GM12865 (cell line): ENCODE measurements at regions not wholly inside any gene's neighbourhood (a gene's known extent, or its start where the extent isn't known, plus 50 kb on each side); places are given as distances from the start of the nearest gene placed in this dataset.

Source experiments
- DNase-seq: peaks from one replicate; pipeline ENCODE4 v3.0.0; 2010; ENCODE audit warnings: low read depth
- H3K4me3 ChIP-seq: 2 replicates; pipeline ENCODE4 v1.5.1; 2011; ENCODE audit warnings: mild to moderate bottlenecking, low read depth, low read length, control low read depth
- CTCF ChIP-seq: IDR thresholded peaks from 2 replicates; pipeline ENCODE4 v1.5.1; 2011; ENCODE audit warnings: low read length, control low read depth, low read depth, inconsistent platforms; ENCODE audit not compliant: insufficient read depth; ENCODE audit errors: missing control alignments

- H3K4me3 ChIP-seq = no peak overlapping the region
- no peak for TF ChIP-seq CTCF
- DNase-seq = no peak
These were observed 107.0 kb upstream of the NUDT12 start for GRCh38 chr5:103669615-103670014.

- DNase-seq = no peak
- no peak overlapping the region for H3K4me3 ChIP-seq
- TF ChIP-seq CTCF = no peak
These were observed 105.7 kb upstream of the NUDT12 start for GRCh38 chr5:103668281-103668680.

DNA sequence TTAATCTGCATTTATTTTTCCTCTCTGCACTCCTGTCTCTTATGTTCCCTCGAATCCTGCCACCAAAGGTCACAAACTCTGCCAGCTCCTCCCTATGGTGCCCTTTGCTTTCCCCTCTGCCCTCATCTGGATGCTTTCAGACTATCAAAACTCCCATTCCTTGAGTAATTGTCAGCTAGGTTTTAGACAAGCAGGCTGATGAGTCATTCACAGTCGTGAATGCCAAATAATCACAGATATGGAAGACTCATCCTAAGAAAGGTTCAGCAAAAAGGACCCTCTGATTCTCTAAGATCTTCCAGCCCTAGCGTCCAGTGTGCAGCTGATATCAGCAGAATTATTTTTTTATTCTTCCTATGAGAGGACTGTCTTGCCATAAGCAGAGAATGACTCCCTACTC is 104.5 kb upstream of the NUDT12 start:
- TF ChIP-seq CTCF = no peak
- DNase-seq = no peak
- H3K4me3 ChIP-seq = no peak overlapping the region

- TF ChIP-seq CTCF = no peak
- DNase-seq = no peak
- H3K4me3 ChIP-seq = no peak overlapping the region
These were observed 94.7 kb upstream of the NUDT12 start for GRCh38 chr5:103657301-103657700.

DNA sequence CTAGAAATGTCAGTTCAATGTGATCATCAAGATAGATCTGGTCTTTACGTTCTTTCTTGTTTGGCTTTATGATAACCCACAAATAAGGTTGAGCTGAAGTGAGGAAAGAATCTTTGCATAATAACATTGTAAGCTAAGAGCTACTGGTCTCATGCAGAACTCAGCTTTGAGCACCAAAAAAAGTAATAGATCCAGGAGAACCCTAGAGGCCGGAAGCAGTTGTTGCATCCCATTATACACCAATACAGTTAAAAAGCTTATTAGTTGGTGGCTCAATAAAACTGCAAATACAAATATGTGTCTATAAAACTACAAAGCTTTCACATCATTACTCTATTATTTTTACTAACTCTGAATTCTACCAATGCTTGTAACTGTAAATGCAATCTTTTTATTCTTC is 85.5 kb upstream of the NUDT12 start:
- H3K4me3 ChIP-seq = no peak overlapping the region
- TF ChIP-seq CTCF = peak; percentile 8

GRCh38 chr5:103646698-103647614 is 84.4 kb upstream of the NUDT12 start:
- no peak for TF ChIP-seq CTCF
- no peak overlapping the region for H3K4me3 ChIP-seq
- DNase-seq = no peak

More for the DNA sequence above, 85.5 kb upstream of the NUDT12 start:
- DNase-seq = no peak

DNA sequence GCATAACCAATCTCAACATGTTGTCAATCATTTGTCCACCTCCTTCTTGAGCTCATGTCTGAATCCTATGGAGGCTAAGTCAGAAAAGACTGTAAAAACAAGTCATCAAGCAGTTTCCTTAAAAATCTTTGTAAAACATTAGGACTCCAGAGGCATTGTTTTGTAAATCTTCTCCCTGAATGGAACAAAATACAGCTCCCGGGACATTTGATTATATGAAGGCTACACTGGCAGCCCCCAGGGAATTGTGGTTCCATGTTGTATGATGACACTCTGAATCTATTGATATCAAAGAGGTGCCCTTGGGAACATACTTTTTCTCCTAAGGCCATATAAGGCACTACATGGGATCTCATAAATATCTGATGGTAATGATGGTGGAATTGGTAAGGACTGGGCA is 83.2 kb upstream of the NUDT12 start:
- H3K4me3 ChIP-seq = no peak overlapping the region
- no peak for DNase-seq
- TF ChIP-seq CTCF = no peak
